ENCODE measurements at regions not wholly inside any gene's neighbourhood (a gene's known extent, or its start where the extent isn't known, plus 50 kb on each side); places are given as distances from the start of the nearest gene placed in this dataset.

DNA sequence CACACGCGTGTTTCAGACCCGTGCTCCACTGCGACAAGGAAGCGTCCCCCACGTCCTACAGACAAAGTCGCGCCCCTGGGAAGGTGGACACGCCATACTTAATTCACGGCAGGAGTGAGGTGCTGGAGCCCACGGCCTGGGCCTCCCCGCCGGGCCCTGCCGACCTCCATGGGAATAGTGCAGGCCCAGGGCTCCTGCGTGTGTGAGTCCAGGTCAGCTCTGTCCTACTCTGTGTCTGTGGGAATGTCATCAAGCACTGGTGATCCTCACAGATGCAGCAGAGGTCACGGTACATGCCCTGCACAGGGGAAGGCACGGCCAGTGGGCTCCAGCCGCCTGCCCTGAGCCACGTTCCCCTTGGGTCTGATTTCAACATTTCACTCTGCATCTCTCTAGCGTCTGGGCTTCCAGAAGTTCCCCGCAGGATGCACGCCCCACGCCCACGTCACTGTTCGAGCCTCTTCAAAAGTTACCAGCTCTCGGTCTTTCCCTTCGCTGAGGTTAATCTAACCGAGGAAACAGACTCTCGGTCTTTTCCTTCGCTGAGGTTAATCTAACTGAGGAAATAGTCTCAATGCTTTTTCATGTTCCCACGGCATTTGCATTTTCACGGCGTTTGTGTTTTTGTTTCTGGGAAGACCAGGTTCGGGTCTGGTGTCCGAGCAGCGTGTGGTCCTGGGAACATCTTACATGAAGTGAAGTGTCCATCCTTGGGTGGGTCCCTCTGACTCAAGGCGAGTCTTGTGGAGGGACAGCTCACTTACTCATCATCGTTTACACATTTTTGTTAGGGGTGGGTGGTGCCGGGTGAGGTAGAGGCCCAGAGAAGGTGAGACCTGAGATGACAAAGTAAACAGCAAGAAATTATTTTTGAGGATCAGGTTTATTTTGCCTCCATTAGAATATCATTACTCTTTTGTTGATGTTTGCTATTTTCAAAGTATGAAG lies 157.3 kb upstream of the ALKAL2 start:
- TF ChIP-seq, protein P1, sequence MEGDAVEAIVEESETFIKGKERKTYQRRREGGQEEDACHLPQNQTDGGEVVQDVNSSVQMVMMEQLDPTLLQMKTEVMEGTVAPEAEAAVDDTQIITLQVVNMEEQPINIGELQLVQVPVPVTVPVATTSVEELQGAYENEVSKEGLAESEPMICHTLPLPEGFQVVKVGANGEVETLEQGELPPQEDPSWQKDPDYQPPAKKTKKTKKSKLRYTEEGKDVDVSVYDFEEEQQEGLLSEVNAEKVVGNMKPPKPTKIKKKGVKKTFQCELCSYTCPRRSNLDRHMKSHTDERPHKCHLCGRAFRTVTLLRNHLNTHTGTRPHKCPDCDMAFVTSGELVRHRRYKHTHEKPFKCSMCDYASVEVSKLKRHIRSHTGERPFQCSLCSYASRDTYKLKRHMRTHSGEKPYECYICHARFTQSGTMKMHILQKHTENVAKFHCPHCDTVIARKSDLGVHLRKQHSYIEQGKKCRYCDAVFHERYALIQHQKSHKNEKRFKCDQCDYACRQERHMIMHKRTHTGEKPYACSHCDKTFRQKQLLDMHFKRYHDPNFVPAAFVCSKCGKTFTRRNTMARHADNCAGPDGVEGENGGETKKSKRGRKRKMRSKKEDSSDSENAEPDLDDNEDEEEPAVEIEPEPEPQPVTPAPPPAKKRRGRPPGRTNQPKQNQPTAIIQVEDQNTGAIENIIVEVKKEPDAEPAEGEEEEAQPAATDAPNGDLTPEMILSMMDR (IDR thresholded peaks at IDR 0.05) = no peak
- no peak for TF ChIP-seq POLR2A (IDR thresholded peaks at IDR 0.05)
